Right hindlimb (tissue), 1 donor: ENCODE measurements at regions not wholly inside any gene's neighbourhood (a gene's known extent, or its start where the extent isn't known, plus 50 kb on each side); places are given as distances from the start of the nearest gene placed in this dataset.

Experiments
- DNase-seq: peaks from one replicate; pipeline ENCODE4 v3.0.0-alpha.2; 2018

GRCh38 chr22:48451891-48452290, 1375.8 kb downstream of the BRD1 start:
- no peak for DNase-seq

- DNase-seq, result no peak
Measured at GRCh38 chr22:48450188-48450825, 1377.4 kb downstream of the BRD1 start.

GRCh38 chr22:48449466-48450187, 1378.0 kb downstream of the BRD1 start:
- no peak for DNase-seq

GRCh38 chr22:48448821-48449220, 1378.9 kb downstream of the BRD1 start:
- DNase-seq, result no peak

GRCh38 chr22:48445113-48445827, 1382.4 kb downstream of the BRD1 start:
- no peak for DNase-seq

- DNase-seq, result no peak
Measured at GRCh38 chr22:48444320-48445112, 1383.2 kb downstream of the BRD1 start.

- DNase-seq, result no peak
Measured at GRCh38 chr22:48443680-48444079, 1384.0 kb downstream of the BRD1 start.

- no peak for DNase-seq
Measured at GRCh38 chr22:48442663-48443062, 1385.0 kb downstream of the BRD1 start.

GRCh38 chr22:48441553-48441850, 1386.2 kb downstream of the BRD1 start:
- no peak for DNase-seq

- no peak for DNase-seq
Measured at GRCh38 chr22:48440673-48441552, 1386.8 kb downstream of the BRD1 start.

GRCh38 chr22:48440176-48440575, 1387.5 kb downstream of the BRD1 start:
- no peak for DNase-seq

- DNase-seq, result no peak
Measured at GRCh38 chr22:48439560-48440135, 1388.0 kb downstream of the BRD1 start.

- no peak for DNase-seq
Measured at GRCh38 chr22:48438800-48439559, 1388.7 kb downstream of the BRD1 start.

GRCh38 chr22:48438096-48438495, 1389.6 kb downstream of the BRD1 start:
- DNase-seq, result no peak

GRCh38 chr22:48436201-48436931, 1391.3 kb downstream of the BRD1 start:
- DNase-seq, result no peak

- no peak for DNase-seq
Measured at GRCh38 chr22:48434868-48435250, 1392.8 kb downstream of the BRD1 start.

GRCh38 chr22:48434156-48434867, 1393.4 kb downstream of the BRD1 start:
- DNase-seq, result no peak

GRCh38 chr22:48433647-48434046, 1394.0 kb downstream of the BRD1 start:
- no peak for DNase-seq

- DNase-seq, result no peak
Measured at GRCh38 chr22:48432781-48433518, 1394.7 kb downstream of the BRD1 start.
